Activated CD4-positive, alpha-beta T cell treated with anti-CD3 and anti-CD28 coated beads, Interleukin-2, Interleukin-4, amounts not matched to agents 100 ng/mL and 50 ng/mL, durations not matched to agents 16 hours and 8 hours (primary cell): ENCODE measurements at regions not wholly inside any gene's neighbourhood (a gene's known extent, or its start where the extent isn't known, plus 50 kb on each side); places are given as distances from the start of the nearest gene placed in this dataset.
"Not testable (repeated sequence)": the region's sequence is repeated elsewhere in the genome, so short reads cannot be mapped to it uniquely, and the experiment has no call there.

Source experiments
- DNase-seq: peaks from one replicate; pipeline ENCODE4 v3.0.0-alpha.2; 2020; ENCODE audit warnings: low spot score

DNA sequence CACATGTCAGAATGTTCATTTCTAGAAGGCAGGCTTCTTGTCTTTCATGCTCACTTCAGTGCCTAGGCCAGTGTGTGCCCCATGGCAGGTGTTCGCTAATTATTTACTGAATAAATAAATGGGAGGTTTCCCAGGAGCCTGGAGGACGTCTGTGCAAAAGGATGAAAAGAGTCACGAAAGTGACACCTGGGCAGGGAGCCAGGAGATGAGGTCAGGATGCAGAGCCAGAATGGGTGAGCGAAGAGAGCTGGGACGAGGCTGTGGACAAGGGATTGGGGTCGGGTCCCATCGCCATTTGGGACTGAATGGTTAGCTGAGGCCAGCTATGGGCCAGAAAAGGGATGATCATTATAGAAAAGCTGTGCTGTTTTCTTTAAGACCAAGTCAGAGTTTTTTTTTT lies 560.4 kb downstream of the TBC1D22A start:
- no peak for DNase-seq

DNA sequence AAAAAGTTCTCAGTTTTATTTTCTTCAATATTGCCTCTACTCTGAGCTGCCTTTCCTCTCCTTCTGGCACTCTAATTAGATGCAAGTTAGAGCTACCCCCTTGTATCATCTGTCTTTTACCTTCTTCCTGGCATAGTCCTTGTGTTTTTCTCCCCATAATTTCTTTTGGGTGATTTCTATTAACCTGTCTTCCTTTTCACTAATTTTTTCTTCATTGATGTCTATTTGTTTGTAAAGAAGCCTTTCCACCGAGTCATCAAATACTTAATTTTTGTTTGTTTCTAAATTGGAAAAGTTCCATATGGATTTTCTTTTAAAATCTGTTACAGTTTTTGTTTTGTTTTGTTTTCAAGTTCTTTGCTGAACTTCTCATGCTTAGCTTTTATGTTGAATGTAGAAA lies 558.1 kb downstream of the TBC1D22A start:
- no peak for DNase-seq

DNA sequence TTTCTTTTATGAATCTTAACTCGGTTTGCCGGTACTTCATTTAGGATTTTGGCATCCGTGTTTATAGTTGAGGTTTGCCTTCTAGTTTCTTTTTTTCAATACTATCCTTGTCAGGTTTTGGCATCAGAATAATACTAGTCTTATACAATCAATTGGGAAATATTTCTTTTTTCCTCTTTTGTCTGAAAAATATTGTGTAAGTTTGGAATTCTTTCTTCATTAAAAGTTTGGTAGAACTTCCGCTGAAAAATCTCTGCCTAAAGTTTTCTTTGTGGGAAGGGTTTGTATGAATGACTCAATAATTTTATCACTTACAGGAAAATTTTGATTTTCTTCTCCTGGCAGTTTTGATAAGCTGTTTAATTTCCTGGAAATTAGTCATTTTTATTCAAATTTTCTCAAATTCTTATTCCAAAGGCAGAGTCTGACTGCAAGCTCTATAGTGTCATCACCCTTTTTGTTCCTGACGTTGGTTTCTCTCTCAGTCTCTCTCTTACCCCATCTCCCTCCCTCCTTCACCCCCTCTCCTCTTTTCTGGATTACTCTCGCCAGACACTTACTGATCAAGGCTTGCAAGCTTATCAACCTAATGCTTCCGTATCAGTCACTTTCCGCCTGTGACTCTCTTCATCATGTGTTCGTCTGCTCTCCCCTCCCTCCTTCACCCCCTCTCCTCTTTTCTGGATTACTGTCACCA lies 555.7 kb downstream of the TBC1D22A start:
- DNase-seq: no peak

GRCh38 chr22:47315862-47316419 lies 553.5 kb downstream of the TBC1D22A start:
- DNase-seq: no peak

- no peak for DNase-seq
These were observed 548.2 kb downstream of the TBC1D22A start for GRCh38 chr22:47310601-47311000.

- no peak for DNase-seq
These were observed 547.5 kb downstream of the TBC1D22A start for GRCh38 chr22:47309946-47310345.

DNA sequence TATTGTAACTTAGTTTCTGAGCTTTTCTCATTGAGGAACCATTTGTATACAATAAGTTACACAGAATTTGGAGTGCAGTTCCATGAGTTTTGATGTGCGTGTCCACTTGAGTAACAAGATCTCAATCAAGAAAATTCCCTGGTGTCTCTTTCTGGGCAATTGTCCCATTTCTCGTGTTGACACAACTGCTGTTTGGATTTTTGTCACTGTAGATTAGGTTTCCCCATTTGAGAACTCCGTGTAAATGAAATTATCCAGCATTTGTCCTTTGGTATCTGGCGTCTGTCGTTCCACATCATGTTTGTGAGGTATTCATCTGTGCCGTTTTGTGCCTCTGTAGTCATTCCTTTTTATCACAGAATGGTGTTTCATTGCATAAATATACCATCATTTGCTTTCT lies 547.0 kb downstream of the TBC1D22A start:
- no peak for DNase-seq

GRCh38 chr22:47308886-47309285 lies 546.4 kb downstream of the TBC1D22A start:
- DNase-seq: no peak

DNA sequence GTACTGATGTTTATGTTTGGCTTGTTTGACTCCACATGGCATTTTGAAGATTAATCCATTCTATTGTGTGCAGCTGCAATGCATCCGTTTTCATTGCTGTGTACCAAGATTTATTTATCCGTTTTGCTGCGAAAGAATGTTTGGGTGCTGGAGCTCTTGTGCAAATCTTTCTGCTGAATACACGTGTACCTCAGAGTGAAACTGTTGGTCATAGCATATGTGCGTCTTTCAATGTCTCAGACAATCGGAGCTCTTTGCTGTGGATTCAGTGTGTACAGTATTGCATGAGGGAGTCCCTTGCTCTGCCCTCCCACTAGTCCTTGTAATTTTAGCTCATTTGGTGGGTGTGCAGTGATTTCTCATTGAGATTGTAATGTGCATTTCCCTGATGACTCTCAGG lies 545.4 kb downstream of the TBC1D22A start:
- no peak for DNase-seq

DNA sequence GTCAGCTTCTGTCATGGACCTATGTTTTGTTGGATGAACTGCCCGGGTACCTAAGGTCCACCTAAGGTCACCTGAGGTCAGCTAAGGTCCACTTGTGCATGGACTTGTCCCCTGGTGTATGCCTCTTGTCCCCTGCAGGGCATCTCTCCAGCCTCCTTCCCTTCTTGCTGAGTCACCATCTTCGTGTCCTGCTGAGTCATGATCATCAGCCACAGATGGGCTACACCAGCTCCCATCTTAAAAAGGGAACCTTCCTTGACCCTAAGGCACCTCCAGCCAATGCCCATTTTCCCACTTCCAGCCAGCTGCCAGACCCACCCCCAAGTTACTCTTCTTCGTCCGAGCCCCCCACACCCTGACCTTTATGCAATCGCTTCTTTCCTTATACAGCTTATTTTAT lies 544.9 kb downstream of the TBC1D22A start:
- DNase-seq: no peak

GRCh38 chr22:47304854-47305253 lies 542.4 kb downstream of the TBC1D22A start:
- no peak for DNase-seq

- DNase-seq: no peak
These were observed 541.9 kb downstream of the TBC1D22A start for GRCh38 chr22:47304191-47304831.

GRCh38 chr22:47303161-47303890 lies 540.9 kb downstream of the TBC1D22A start:
- DNase-seq: no peak

- DNase-seq: not testable (repeated sequence)
These were observed 540.1 kb downstream of the TBC1D22A start for GRCh38 chr22:47302587-47302986.

- no peak for DNase-seq
These were observed 539.5 kb downstream of the TBC1D22A start for GRCh38 chr22:47301820-47302475.

DNA sequence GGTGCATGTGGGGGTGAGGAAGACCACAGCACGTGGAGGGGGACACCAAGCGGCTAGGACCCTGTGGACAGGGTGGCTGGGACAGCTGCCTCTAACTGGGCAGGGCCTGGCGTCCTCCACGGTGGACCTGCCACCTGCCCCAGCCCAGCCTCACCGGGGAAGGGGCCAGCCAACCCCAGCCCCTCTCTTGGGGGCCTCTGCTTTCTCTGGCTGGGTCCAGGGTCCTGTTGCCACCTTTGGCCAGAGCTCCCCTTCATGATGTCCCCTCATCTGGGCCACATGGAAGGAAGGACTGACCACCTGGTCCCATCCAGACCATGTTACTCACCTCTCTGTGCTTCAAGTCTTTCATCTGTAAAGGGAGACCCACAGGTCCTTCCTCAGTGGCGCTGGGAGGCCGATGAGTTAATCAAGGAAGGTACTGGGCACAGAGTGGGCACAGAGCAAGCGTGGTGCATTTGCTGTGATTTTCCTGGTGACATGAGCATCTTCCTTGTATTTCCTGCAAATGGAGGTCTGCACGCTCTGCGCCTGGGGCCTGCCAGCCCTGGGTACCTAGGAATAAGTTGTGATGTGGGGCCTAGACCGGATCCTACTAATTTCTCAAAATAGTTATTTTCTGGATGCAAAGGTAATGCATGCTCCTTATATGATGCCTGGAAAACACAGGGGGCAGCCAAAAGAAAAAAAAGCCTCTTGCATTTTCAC lies 538.4 kb downstream of the TBC1D22A start:
- DNase-seq: no peak

DNA sequence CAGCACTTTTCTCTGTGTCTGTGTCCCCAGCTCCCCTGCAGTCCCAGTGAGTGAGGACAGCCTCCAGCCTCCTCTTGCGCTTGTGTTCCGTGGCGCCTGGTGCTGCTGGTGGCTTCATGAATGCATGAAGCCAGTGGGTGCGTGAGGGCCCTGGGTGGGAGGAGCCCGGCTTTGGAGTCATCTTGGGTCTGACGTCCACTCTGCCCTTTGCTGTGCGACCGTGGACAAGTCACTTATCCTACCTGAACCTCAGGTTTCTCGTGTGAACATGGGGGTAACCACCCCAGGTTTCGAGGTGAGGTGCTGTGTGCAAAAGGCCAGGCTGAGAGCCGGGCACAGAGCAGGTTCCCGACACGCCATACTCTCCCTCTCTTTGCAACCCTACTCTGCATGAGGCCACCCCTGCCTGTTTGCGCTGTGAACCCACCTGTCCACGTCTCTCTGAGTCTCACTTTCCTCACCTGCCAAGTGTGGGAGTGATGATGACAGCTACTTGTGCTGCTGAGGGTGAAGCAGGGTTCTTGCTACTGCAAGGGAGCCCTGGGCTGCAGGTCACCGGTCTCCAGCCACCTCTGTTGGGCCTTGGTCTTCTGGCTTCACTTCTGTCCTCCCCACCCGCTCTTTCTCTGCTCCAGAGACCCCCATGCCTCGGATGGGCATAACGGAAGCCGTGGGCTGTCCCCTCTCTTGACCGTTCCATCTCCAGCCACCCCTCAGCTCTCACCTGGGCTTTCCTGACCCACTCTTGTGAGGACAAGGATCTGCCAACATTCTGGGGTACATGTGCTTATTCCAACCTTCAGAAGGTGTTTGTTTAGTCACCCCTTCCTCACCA lies 537.6 kb downstream of the TBC1D22A start:
- no peak for DNase-seq

- DNase-seq: no peak
These were observed 536.9 kb downstream of the TBC1D22A start for GRCh38 chr22:47299211-47299862.

DNA sequence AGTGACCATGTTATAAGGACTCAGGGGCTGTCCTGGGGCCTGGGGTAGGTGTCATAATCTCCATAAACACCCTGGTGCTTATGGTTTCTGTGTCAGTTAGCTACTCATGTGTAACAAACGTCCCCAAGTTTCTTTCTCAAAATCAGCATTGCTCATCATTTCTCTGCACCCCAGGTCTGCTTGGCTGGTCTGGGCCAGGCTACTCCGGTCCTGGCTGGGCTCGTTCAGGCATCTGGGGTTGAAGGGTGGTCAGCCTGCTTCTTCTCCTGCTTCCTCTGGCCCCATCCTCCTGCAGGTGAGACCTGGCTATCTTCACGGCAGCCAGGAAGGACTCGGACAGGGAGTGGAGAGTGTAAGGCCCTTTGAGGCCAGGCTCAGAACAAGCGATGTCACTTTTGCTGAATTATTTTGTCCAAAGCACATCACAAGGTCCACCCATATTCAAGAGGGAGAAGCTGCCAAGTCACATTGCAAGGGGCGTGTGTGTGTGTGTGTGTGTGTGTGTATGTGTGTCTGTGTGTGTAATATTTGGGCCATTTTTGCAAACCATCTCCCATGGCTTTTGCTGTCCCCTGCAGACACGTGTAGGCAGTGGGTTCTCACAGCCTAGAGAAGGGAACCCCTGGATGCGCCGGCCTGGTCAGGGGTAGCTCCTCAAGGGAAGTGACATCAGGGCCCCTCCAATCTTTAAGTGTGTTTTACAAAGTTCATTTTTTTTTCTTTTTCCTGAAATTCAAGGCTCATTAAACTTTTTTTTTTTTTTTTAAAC lies 535.8 kb downstream of the TBC1D22A start:
- DNase-seq: no peak
